Tibial nerve (tissue), 4 donors: ENCODE measurements at regions not wholly inside any gene's neighbourhood (a gene's known extent, or its start where the extent isn't known, plus 50 kb on each side); places are given as distances from the start of the nearest gene placed in this dataset.

Experiments used
- CTCF ChIP-seq, 5 experiments: fragments of 200-600 bp in 3 of 5; fragments of 450-650 bp in 2 of 5; sonication (generic) in 3 of 5; IDR thresholded peaks; one replicate each; pipeline ENCODE4 v1.5.1; 2016 to 2019; ENCODE audit warnings: antibody characterized with exemption in 5 of 5, mild to moderate bottlenecking in 3 of 5, moderate library complexity in 2 of 5
- EP300 ChIP-seq, 2 donors: sonication (generic); formaldehyde crosslinking; IDR thresholded peaks; one replicate each; pipeline ENCODE4 v1.6.1; 2017; ENCODE audit warnings: antibody characterized with exemption in 2 of 2, mild to moderate bottlenecking in 1 of 2
- POLR2A ChIP-seq, 2 donors: fragments of 450-650 bp; IDR thresholded peaks; one replicate each; pipeline ENCODE4 v1.6.1; 2017; ENCODE audit warnings: antibody characterized with exemption in 2 of 2, mild to moderate bottlenecking in 2 of 2, moderate library complexity in 2 of 2

GRCh38 chr2:196226058-196226706 is 54.8 kb upstream of the STK17B start:
- TF ChIP-seq POLR2A (IDR thresholded peaks at IDR 0.05) (no peak), CTCF (IDR thresholded peaks at IDR 0.05) (no peak), EP300 (IDR thresholded peaks at IDR 0.05) (no peak)
